Loucy (cell line): ENCODE measurements at regions not wholly inside any gene's neighbourhood (a gene's known extent, or its start where the extent isn't known, plus 50 kb on each side); places are given as distances from the start of the nearest gene placed in this dataset.

Experiments used
- EZH2phosphoT487 ChIP-seq: fragments of 200-600 bp; IDR thresholded peaks from 2 replicates; pipeline ENCODE4 v1.6.1; 2018; ENCODE audit warnings: antibody characterized with exemption, mild to moderate bottlenecking, moderate library complexity, borderline replicate concordance
- TF ChIP-seq, protein P1 (sequence below): fragments of 200-600 bp; sonication (generic); conservative IDR thresholded peaks from 2 replicates; pipeline ENCODE4 v1.5.1; 2014; ENCODE audit warnings: mild to moderate bottlenecking, antibody characterized with exemption, low read length

GRCh38 chr1:165147799-165148198 lies 208.7 kb downstream of the LMX1A start:
- TF ChIP-seq, protein P1, sequence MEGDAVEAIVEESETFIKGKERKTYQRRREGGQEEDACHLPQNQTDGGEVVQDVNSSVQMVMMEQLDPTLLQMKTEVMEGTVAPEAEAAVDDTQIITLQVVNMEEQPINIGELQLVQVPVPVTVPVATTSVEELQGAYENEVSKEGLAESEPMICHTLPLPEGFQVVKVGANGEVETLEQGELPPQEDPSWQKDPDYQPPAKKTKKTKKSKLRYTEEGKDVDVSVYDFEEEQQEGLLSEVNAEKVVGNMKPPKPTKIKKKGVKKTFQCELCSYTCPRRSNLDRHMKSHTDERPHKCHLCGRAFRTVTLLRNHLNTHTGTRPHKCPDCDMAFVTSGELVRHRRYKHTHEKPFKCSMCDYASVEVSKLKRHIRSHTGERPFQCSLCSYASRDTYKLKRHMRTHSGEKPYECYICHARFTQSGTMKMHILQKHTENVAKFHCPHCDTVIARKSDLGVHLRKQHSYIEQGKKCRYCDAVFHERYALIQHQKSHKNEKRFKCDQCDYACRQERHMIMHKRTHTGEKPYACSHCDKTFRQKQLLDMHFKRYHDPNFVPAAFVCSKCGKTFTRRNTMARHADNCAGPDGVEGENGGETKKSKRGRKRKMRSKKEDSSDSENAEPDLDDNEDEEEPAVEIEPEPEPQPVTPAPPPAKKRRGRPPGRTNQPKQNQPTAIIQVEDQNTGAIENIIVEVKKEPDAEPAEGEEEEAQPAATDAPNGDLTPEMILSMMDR: no peak
- no peak for TF ChIP-seq EZH2phosphoT487
